ENCODE measurements at regions not wholly inside any gene's neighbourhood (a gene's known extent, or its start where the extent isn't known, plus 50 kb on each side); places are given as distances from the start of the nearest gene placed in this dataset.

- TF ChIP-seq CTCF (IDR thresholded peaks at IDR 0.05) (no peak), POLR2AphosphoS5 (IDR thresholded peaks at IDR 0.05) (no peak), POLR2A (IDR thresholded peaks at IDR 0.05) (no peak), EP300 (IDR thresholded peaks at IDR 0.05) (no peak)
Measured at GRCh38 chr16:13378151-13378550, 476.8 kb downstream of the SHISA9 start.

Data from upper lobe of left lung (tissue), 4 donors.